AG09319 (cell line): ENCODE measurements at regions not wholly inside any gene's neighbourhood (a gene's known extent, or its start where the extent isn't known, plus 50 kb on each side); places are given as distances from the start of the nearest gene placed in this dataset.
"Not testable (repeated sequence)": the region's sequence is repeated elsewhere in the genome, so short reads cannot be mapped to it uniquely, and the experiment has no call there.

Experiments used
- DNase-seq: peaks from one replicate; pipeline ENCODE4 v3.0.0-alpha.2; 2010; ENCODE audit warnings: low read depth; ENCODE audit errors: extremely low read depth

DNA sequence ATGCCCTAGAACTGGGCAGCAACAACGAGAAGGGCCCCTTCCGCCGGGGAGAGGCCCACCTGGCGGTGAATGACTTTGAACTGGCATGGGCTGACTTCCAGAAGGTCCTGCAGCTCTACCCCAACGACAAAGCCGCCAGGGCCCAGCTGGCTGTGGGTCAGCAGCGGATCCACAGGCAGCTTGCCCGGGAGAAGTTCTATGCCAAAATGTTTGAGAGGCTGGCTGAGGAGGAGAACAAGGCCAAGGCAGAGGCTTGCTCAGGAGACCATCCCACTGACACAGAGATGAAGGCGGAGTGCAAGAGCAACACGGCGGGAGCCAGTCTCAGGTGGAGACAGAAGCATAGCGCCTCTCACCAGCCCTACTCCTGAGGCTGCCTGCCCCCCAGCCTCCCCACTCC, 276.6 kb downstream of the SPATA31A1 start:
- DNase-seq = not testable (repeated sequence)

DNA sequence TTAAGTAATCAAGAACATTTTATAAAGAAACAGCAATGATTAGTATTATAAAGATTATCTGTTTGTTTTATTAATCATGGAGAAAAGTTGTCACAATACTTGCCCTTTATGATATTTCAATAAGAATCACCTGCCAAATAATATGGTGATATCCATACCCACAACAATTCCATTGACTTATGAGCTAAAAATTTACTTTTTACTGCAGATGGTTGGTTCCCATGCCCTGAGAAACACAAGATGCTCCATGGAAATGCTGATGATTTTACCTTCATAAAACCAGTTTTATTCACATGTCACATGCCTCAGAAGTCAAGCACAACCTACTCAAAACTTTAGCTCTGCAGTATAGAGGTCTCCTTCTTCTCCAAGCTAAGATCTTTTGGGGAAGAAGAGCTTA, 293.6 kb downstream of the SPATA31A1 start:
- not testable (repeated sequence) for DNase-seq

DNA sequence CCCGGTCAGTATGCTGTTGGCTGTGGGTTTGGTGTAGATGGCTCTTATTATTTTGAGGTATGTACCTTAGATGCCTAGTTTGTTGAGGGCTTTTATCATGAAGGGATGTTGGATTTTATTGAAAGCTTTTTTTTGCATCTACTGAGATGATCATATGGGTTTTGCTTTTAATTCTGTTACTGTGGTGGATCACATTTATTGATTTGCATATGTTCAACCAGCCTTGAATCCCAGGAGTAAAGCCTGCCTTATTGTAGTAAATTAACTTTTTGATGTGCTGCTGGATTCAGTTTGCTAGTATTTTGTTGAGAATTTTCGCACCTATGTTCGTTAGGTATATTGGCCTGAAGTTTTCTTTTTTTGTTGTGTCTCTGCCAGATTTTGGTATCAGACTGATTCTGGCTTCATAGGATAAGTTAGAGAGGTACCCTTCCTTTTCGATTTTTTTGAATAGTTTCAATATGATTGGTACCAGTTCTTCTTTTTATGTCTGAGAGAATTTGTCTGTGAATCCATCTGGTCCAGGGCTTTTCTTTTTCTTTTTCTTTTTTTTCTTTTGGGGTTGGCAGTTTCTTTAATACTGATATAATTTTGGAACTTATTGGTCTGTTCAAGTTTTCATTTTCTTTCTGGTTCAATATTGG, 301.6 kb downstream of the SPATA31A1 start:
- DNase-seq = not testable (repeated sequence)

DNA sequence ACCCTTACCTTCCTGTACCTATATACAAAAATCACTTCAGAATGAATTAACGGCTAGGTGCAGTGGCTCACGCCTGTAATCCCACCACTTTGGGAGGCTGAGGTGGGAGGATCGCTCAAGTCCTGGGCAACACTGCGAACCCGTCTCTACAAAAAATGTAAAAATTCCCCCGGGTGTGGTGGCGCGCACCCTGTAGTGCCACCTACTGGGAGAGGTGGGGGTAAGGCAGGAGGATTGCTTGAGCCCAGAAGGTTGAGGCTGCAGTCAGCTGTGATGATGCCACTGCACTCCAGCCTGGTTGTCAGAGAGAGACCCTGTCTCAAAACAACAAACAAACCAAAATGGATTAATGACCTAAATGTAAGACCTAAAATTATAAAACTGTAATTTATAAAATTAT, 307.6 kb downstream of the SPATA31A1 start:
- DNase-seq = not testable (repeated sequence)

DNA sequence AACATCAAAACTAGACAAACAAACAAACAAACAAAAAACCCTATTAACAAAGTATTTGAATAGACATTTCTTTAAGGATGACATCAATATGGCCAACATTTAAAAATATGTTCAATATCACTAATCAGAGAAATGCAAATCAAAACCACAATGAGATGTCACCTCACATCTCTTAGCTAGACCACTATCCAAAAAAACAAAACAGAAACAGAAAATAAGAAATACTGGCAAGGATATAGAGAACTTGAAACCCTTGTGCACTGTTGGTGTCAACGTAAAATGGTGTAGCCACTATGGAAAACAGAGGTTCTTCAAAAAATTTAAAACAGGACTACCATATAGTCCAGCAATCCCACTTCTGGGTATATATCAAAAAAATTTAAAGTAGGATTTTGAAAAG, 308.2 kb downstream of the SPATA31A1 start:
- not testable (repeated sequence) for DNase-seq

DNA sequence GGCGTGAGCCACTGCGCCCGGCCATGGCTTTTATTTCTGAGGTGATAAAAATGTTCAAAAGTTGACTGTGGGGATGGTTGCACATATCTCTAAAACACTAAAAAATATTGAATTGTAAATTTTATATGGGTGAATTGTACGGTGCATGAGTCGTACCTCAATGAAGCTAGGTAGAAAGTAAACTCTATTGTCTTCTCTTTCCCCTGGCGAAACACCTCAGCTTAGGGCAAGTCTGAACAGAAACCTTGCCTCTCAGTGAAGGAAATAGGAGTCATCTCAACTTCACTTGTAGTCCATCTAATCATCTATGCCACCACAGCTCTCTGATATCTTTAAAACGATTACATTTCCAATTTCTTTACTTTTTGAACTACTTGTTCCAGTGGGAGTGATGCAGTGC, 309.6 kb downstream of the SPATA31A1 start:
- not testable (repeated sequence) for DNase-seq

DNA sequence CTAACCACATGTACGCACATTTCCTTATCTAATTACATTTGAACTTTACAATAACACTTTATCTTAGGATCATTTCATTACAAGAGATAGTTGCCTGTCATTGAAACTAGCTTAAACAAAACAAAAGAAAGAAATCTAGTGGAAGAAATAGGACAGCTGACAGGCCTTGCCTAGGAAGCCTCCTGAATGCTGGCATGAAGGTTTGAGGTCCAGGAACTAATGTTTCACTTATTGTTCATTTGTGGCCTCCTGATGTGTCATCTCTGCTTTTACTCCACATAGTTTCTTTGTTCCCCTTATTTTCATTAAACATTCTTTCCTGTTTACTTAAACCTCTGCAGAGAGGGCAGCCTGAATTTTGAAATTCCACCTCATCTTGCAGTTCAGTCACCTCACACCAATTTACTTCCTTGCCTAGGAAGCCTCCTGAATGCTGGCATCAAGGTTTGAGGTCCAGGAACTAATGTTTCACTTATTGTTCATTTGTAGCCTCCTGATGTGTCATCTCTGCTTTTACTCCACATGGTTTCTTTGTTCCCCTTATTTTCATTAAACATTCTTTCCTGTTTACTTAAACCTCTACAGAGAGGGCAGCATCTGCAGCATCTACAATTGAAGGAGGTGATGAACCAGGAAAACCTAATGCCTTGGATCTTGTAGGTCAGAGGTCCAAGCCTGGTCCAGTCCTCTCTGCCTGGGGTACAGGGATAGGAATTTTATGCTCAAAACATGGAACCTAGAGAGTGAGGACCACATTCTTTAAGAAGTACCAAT, 319.2 kb downstream of the SPATA31A1 start:
- DNase-seq = not testable (repeated sequence)

DNA sequence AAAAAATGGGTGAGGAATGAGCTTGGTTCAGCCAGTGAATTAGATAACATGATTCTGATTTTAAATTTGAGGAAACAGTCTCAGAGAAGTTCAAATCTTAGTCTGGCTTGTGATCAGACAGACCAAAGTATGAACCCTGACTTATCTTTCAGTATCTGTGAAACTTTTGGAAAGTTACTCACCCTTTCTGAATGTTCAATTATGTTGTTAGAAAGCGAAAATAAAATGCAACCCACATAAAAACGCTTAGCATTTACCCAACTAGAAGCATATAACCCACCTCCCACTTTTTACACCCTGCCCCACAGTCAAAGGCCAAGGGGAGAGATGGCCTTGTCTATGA, 319.7 kb downstream of the SPATA31A1 start:
- not testable (repeated sequence) for DNase-seq

DNA sequence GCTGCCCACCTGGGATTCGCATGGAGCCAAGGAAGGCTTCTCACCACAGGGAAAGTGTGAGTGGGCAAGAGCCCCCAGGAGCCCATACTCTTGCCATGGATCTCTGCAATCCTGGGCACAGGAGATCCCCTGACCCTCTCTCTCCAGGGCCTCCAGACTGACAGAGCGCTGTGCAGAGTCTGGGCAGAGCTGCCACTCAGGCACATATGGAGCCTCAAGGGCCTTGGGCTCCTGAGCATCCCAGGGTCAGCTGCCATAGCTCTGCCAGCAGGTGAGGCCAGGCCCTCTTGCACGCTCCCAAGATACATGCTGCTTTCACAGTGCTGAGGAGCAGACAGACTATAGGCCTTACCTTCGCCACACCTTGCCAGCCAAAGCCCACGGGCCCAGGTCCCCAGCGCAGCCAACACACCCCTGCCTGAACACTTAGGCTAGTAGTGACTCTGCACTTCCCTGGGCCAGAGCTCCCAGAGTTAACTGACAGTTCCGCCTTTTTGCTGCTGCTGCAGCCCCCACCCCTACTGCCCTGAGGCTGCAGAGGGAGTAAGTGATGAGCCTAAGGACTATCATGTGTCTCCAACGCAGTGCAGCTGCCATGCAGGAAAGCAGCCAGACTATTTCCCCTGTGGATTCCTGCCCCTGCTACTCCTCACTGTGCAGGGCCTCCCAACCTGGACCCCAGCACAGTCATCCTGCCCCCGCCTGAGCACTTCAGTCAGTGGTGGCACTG, 323.2 kb downstream of the SPATA31A1 start:
- not testable (repeated sequence) for DNase-seq

DNA sequence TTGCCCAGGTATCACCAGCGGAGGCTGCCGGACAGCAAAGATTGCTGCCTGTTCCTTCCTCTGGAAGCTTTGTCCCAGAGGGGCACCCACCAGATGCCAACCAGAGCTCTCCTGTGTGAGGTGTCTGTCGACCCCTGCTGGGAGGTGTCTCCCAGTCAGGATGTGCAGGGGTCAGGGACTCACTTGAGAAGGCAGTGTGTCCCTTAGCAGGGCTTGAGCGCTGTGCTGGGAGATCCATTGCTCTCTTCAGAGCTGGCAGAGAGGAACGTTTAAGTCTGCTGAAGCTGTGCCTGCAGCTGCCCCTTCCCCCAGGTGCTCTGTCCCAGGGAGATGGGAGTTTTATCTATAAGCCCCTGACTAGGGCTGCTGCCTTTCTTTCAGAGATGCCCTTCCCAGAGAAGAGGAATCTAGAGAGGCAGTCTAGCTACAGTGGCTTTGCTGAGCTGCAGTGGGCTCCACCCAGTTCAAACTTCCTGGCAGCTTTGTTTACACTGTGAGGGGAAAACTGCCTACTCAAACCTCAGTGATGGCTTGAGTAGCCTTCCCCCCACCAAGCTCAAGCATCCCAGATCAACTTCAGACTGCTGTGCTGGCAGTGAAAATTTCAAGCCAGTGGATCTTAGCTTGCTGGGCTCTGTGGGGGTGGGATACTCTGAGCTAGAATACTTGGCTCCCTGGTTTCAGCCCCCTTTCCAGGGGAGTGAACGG, 325.4 kb downstream of the SPATA31A1 start:
- DNase-seq = not testable (repeated sequence)

DNA sequence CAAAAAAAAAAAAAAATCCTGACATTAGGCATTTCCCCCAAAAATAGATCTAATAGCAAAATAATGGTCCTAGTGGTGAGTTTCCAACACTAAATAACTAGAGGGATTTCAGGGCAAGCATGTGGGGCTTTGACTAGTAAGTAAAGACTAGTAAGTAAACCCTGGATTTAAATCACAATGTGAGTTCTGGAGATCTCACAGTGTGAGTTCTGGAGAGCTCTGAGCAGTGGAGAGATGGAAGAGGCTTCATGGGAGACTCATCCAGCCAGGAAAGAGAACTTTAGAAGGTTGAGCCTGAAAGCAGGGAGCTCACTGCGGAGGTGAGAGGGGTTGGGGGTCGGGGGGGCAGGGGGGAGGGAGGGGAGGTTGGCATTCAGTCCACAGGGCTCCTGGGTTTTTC, 373.4 kb downstream of the SPATA31A1 start:
- DNase-seq = not testable (repeated sequence)

DNA sequence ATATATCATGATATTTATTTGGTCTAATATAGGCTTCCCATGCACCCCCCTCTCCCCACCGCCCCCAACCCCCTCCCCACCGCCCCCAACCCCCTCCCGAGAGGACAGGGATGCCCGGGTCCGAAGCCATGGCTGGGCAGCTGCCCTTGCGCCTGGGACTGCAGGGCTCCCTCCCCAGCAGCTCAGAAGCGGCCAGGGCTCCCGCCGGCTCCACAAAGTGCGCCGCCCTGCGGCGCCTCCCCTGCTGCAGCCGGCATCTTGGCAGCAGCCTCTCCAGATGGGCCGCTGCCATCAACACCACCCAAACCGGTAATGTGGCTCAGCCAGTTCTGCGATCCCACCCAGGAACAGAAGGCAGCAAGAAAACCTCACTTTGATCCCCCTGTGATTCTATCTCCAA, 389.4 kb downstream of the SPATA31A1 start:
- DNase-seq = not testable (repeated sequence)

DNA sequence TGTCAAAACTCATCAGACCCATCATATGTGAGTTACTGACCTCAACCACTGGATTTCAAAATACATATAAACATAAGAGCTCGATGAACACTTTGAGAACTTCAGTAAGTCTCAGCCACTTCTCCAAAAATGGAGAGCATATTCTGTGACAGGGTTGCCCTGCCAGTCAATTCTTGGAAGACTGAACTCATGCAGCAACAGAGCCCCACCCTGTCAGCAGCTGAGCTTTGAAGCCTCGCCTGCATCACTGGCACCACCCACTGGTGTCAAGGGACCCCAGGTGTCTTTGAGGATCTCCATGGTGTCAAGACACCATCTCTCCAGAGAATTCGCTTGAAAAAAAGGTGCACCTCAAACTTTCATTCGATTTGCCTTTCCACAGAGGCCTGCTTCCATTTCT, 420.1 kb downstream of the SPATA31A1 start:
- not testable (repeated sequence) for DNase-seq

DNA sequence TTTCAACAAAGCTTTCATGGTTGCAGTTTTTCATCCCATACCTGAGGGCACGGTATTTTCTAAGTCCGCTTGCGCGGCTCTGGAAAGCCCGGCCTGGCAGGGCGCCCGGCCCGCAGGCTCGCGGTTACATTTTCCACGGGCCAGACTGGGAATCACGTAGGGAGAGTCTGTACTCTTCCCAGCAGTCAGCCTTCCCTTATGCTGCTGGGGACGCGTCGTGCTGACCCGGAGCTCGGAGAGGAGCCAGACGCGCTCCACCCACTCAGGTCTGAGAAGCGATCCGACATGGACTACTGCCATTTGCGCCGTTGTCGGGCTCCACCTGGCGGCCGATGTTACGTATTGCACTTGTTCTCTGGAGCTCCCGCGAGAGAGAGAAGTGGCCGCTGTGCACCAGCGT, 435.9 kb downstream of the SPATA31A1 start:
- DNase-seq = not testable (repeated sequence)

DNA sequence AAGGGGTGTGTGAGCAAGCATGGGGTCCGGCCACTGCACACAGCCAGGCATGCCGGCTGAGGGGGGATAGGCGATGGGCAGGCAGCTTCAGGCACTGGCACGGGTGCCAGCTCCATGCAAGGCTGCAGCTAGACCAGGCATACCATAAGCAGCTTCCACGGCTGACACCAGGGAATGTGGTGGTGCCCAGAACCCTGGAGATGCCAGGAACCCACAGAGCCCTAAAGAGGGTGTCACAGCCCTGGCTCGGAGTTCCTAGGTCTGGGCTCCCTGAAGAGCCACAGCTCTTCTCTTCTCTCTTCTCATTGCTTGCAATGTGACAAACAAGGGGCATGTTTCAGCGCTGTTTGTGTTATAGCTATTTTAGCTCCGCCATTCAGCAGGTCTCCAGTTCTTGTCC, 442.5 kb downstream of the SPATA31A1 start:
- not testable (repeated sequence) for DNase-seq

DNA sequence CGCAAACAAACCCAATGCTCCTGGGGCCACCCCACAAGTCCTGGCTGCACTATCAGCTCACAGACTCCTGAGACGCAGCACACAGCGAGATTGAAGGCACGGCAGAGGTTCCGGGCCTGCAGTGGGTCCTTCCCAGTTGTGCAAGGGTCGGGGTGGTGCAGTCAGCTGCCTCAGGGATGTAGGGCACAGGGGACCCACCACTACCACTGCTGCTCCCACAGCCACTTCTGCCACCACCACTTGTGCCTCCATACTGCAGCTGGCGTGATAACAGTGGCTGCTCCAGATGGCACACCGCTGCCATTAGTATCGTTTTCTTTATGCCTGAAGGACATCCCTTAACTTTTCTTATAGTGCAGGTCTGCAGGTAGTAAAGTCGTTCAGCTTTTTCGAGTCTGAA, 443.8 kb downstream of the SPATA31A1 start:
- not testable (repeated sequence) for DNase-seq

DNA sequence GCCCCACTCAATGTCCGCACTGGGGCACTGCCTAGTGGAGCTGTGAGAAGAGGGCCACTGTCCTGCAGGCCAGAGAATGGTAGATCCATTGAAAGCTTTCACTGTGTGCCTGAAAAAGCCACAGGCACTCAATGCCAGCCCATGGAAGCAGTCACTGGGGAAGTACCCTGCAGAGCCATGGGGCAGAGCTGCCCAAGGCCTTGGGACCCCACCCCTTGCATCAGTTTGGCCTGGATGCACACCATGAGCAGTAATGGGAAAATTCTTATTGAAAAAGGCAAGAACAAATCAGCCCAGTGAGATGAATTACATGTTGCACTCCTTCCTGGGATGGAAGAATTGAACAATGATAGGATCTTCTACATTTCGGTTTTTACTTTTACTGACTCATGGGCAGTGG, 447.1 kb downstream of the SPATA31A1 start:
- DNase-seq = not testable (repeated sequence)

DNA sequence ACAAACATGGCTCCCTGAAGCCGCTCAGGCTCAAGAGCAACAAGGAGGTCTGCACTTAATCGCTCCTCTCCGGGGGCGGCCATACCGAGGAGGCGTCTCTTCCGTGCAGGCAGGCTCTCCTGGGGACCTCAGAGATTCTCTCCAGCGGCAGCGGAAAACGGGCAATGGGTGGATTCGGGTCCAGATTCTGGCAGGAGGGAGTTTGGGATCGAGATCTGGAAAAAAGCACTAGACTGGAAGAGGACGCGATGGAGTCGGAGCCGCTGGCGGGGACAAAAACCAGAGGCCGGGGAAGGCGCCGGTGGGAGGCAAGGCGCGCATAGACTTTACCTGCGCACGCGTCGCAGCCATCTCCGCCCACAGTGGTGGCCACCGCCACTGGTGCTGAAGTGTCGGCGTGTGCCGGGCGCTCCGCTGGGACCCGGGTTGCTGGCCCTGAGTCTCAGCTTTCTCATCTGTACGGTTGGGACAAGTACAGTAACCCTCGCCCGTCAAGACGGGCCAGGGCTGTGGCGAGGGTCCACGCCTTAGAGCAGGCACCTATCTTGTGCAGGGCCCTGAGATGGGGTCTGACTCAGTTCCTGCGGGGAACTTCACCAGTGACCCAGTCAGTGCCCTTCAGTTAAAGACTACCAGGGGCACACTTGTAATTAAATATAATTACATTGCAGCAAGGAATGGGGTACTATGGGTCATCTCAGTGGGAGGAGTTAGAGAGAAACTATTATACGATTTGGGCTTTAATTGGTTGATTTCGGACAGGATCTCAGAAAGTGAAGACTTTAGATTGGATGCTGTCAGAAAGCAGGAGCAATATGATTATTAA, 454.1 kb downstream of the SPATA31A1 start:
- DNase-seq = not testable (repeated sequence)

DNA sequence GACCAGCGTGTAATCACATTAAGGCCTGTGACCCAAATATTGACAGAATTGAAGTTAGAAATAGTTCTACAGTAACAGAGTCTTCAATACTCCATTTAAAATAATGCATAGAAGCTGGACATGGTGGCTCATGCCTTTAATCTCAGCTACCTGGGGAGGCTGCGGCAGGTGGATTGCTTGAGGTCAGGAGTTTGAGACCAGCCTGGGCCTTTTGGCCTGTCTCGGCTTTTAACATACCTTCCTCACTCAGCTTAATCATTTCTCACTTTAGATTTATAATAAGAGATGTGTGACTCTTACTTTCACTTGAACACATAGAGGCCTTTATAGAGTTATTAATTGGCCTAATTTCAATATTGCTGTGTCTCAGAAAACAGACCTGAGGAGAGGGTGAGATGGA, 454.9 kb downstream of the SPATA31A1 start:
- not testable (repeated sequence) for DNase-seq

DNA sequence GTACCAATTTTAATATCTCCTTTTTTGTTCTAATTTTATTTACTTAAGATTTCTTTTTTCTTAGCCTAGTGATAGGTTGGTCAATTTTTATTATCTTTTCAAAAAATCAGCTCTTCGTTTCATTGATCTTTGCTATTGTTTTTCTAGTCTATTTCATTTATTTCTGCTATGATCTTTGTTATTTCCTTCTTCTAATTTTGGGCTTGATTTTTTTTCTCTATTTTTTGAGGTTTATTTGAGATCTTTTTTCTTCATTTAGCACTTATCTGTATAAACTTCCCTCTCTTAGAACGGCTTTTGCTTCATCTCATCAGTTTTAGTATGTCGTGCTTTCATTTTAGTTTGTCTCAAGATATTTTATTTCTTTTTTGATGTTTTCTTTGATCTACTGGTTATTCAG, 456.1 kb downstream of the SPATA31A1 start:
- DNase-seq = not testable (repeated sequence)
